Naive B cell (primary cell): ENCODE measurements at regions not wholly inside any gene's neighbourhood (a gene's known extent, or its start where the extent isn't known, plus 50 kb on each side); places are given as distances from the start of the nearest gene placed in this dataset.

Source experiments
- ATAC-seq, 2 donors: fragments of 150-1000 bp; cut with Tn5 transposase; 2 replicates each; pipeline ENCODE4 v1.10.0; 2021; ENCODE audit warnings: low read depth in 2 of 2, mild to moderate bottlenecking in 2 of 2, moderate library complexity in 2 of 2
- DNase-seq: peaks from one replicate; pipeline ENCODE4 v3.0.0; 2022
- H3K27ac Mint-ChIP-seq, 6 donors: one replicate each; pipeline ENCODE4 v1.8.0; 2020 to 2022; ENCODE audit warnings: mild to moderate bottlenecking in 6 of 6, mixed read lengths in 6 of 6, moderate library complexity in 5 of 6, inconsistent platforms in 2 of 6
- H3K27me3 Mint-ChIP-seq, 3 donors: one replicate each; pipeline ENCODE4 v1.8.0; 2021 to 2022; ENCODE audit warnings: mixed read lengths in 3 of 3, mild to moderate bottlenecking in 1 of 3
- H3K36me3 Mint-ChIP-seq, 2 donors: one replicate each; pipeline ENCODE4 v1.8.0; 2020 to 2022; ENCODE audit warnings: mixed read lengths in 2 of 2, inconsistent platforms in 1 of 2, mild to moderate bottlenecking in 1 of 2
- H3K4me1 Mint-ChIP-seq, 3 donors: one replicate each; pipeline ENCODE4 v1.8.0; 2020 to 2022; ENCODE audit warnings: mixed read lengths in 3 of 3, inconsistent platforms in 1 of 3, mild to moderate bottlenecking in 1 of 3, moderate library complexity in 1 of 3
- H3K4me3 Mint-ChIP-seq, 8 donors: one replicate each; pipeline ENCODE4 v1.8.0; 2020 to 2022; ENCODE audit warnings: mild to moderate bottlenecking in 8 of 8, mixed read lengths in 8 of 8, moderate library complexity in 8 of 8, inconsistent platforms in 2 of 8
- H3K9me3 Mint-ChIP-seq, 7 donors: one replicate each; pipeline ENCODE4 v1.8.0; 2020 to 2022; ENCODE audit warnings: mixed read lengths in 7 of 7, mild to moderate bottlenecking in 5 of 7, inconsistent platforms in 2 of 7, moderate library complexity in 1 of 7

- H3K9me3 Mint-ChIP-seq = peaks cover 0 to 10% (median 0%) of the 10 kb centered on the region in 7 donors
- no peaks in the 10 kb centered on the region for H3K36me3 Mint-ChIP-seq
- DNase-seq (no peak), ATAC-seq (no peak)
- no peak overlapping the region for H3K4me3 Mint-ChIP-seq
- no peaks in the 10 kb centered on the region for H3K4me1 Mint-ChIP-seq
- no peak overlapping the region for H3K27ac Mint-ChIP-seq
- H3K27me3 Mint-ChIP-seq = peaks cover 0 to 10% (median 6%) of the 10 kb centered on the region in 3 donors
These were observed 375.0 kb downstream of the WDR72 start for GRCh38 chr15:53384417-53384816.

GRCh38 chr15:53378096-53378800 is 381.2 kb downstream of the WDR72 start:
- Mint-ChIP-seq H3K9me3 (peaks cover 0 to 6% (median 0%) of the 10 kb centered on the region in 7 donors), H3K4me3 (no peak overlapping the region), H3K27me3 (peaks cover 0 to 1% (median 0%) of the 10 kb centered on the region in 3 donors), H3K36me3 (no peaks in the 10 kb centered on the region), H3K27ac (no peak overlapping the region), H3K4me1 (no peaks in the 10 kb centered on the region)
- no peak for ATAC-seq
- DNase-seq = no peak

- no peak for DNase-seq
- peaks cover 0 to 12% of the 10 kb centered on the region in 2 donors for H3K36me3 Mint-ChIP-seq
- ATAC-seq = no peak
These were observed 391.7 kb downstream of the WDR72 start for GRCh38 chr15:53367740-53368139.

GRCh38 chr15:53360881-53361280 is 398.6 kb downstream of the WDR72 start:
- ATAC-seq (no peak), DNase-seq (no peak)
- no peak overlapping the region for H3K4me3 Mint-ChIP-seq
- no peak overlapping the region for H3K27ac Mint-ChIP-seq
- peaks cover 0 to 6% (median 0%) of the 10 kb centered on the region in 7 donors for H3K9me3 Mint-ChIP-seq
- peaks cover 0 to 8% (median 4%) of the 10 kb centered on the region in 3 donors for H3K27me3 Mint-ChIP-seq
- H3K36me3 Mint-ChIP-seq = no peaks in the 10 kb centered on the region
- H3K4me1 Mint-ChIP-seq = no peaks in the 10 kb centered on the region

More at GRCh38 chr15:53367740-53368139, 391.7 kb downstream of the WDR72 start:
- H3K27me3 Mint-ChIP-seq = no peaks in the 10 kb centered on the region
- H3K4me3 Mint-ChIP-seq = no peak overlapping the region
- H3K4me1 Mint-ChIP-seq = no peaks in the 10 kb centered on the region
- H3K9me3 Mint-ChIP-seq = peaks cover 5 to 14% (median 6%) of the 10 kb centered on the region in 7 donors
- H3K27ac Mint-ChIP-seq = no peak overlapping the region

GRCh38 chr15:53359038-53359437 is 400.4 kb downstream of the WDR72 start:
- Mint-ChIP-seq H3K9me3 (peaks cover 0 to 6% (median 0%) of the 10 kb centered on the region in 7 donors), H3K27ac (no peak overlapping the region), H3K4me1 (no peaks in the 10 kb centered on the region), H3K36me3 (no peaks in the 10 kb centered on the region), H3K27me3 (peaks cover 0 to 8% (median 4%) of the 10 kb centered on the region in 3 donors), H3K4me3 (no peak overlapping the region)
- ATAC-seq (no peak), DNase-seq (no peak)

- Mint-ChIP-seq H3K27me3 (peaks cover 0 to 8% (median 4%) of the 10 kb centered on the region in 3 donors), H3K4me1 (no peaks in the 10 kb centered on the region), H3K9me3 (peaks cover 0 to 8% (median 0%) of the 10 kb centered on the region in 7 donors), H3K27ac (no peak overlapping the region), H3K36me3 (no peaks in the 10 kb centered on the region), H3K4me3 (no peak overlapping the region)
- ATAC-seq = no peak
- DNase-seq = no peak
These were observed 404.6 kb downstream of the WDR72 start for GRCh38 chr15:53354874-53355273.

GRCh38 chr15:53351373-53351772 is 408.1 kb downstream of the WDR72 start:
- Mint-ChIP-seq H3K4me1 (no peaks in the 10 kb centered on the region), H3K36me3 (no peaks in the 10 kb centered on the region), H3K9me3 (peaks cover 0 to 2% (median 0%) of the 10 kb centered on the region in 7 donors), H3K27ac (no peak overlapping the region), H3K27me3 (peaks cover 0 to 8% (median 0%) of the 10 kb centered on the region in 3 donors), H3K4me3 (no peak overlapping the region)
- no peak for DNase-seq
- ATAC-seq = no peak

- DNase-seq (no peak), ATAC-seq (no peak)
- no peak overlapping the region for H3K27ac Mint-ChIP-seq
- no peaks in the 10 kb centered on the region for H3K4me1 Mint-ChIP-seq
- no peak overlapping the region for H3K4me3 Mint-ChIP-seq
- peaks cover 0 to 1% (median 0%) of the 10 kb centered on the region in 7 donors for H3K9me3 Mint-ChIP-seq
- H3K27me3 Mint-ChIP-seq = peaks cover 0 to 8% (median 5%) of the 10 kb centered on the region in 3 donors
- H3K36me3 Mint-ChIP-seq = no peaks in the 10 kb centered on the region
These were observed 412.9 kb downstream of the WDR72 start for GRCh38 chr15:53346583-53346982.

GRCh38 chr15:53331328-53332190 is 427.9 kb downstream of the WDR72 start:
- Mint-ChIP-seq H3K36me3 (no peaks in the 10 kb centered on the region), H3K9me3 (no peaks in the 10 kb centered on the region), H3K27ac (no peak overlapping the region), H3K4me3 (no peak overlapping the region), H3K27me3 (no peaks in the 10 kb centered on the region), H3K4me1 (no peaks in the 10 kb centered on the region)
- no peak for ATAC-seq
- no peak for DNase-seq

GRCh38 chr15:53328341-53328740 is 431.1 kb downstream of the WDR72 start:
- no peak for ATAC-seq
- no peak overlapping the region for H3K27ac Mint-ChIP-seq
- H3K4me1 Mint-ChIP-seq = no peaks in the 10 kb centered on the region
- H3K27me3 Mint-ChIP-seq = no peaks in the 10 kb centered on the region
- no peaks in the 10 kb centered on the region for H3K36me3 Mint-ChIP-seq
- H3K9me3 Mint-ChIP-seq = no peaks in the 10 kb centered on the region
- no peak overlapping the region for H3K4me3 Mint-ChIP-seq
- no peak for DNase-seq

GRCh38 chr15:53324061-53324460 is 435.4 kb downstream of the WDR72 start:
- H3K4me1 Mint-ChIP-seq = no peaks in the 10 kb centered on the region
- H3K36me3 Mint-ChIP-seq = no peaks in the 10 kb centered on the region
- H3K27ac Mint-ChIP-seq = no peak overlapping the region
- no peak overlapping the region for H3K4me3 Mint-ChIP-seq
- H3K27me3 Mint-ChIP-seq = no peaks in the 10 kb centered on the region
- DNase-seq = no peak
- H3K9me3 Mint-ChIP-seq = peaks cover 0 to 6% (median 0%) of the 10 kb centered on the region in 7 donors
- ATAC-seq = no peak

- H3K27me3 Mint-ChIP-seq = no peaks in the 10 kb centered on the region
- ATAC-seq = no peak
- H3K4me1 Mint-ChIP-seq = no peaks in the 10 kb centered on the region
- H3K27ac Mint-ChIP-seq = no peak overlapping the region
- peaks cover 0 to 6% (median 0%) of the 10 kb centered on the region in 7 donors for H3K9me3 Mint-ChIP-seq
- H3K36me3 Mint-ChIP-seq = no peaks in the 10 kb centered on the region
- H3K4me3 Mint-ChIP-seq = no peak overlapping the region
- DNase-seq = no peak
These were observed 436.3 kb downstream of the WDR72 start for GRCh38 chr15:53323191-53323590.

- Mint-ChIP-seq H3K9me3 (peaks cover 0 to 6% (median 0%) of the 10 kb centered on the region in 7 donors), H3K4me3 (no peak overlapping the region), H3K27me3 (no peaks in the 10 kb centered on the region), H3K36me3 (no peaks in the 10 kb centered on the region), H3K4me1 (no peaks in the 10 kb centered on the region), H3K27ac (no peak overlapping the region)
- DNase-seq = no peak
- no peak for ATAC-seq
These were observed 438.6 kb downstream of the WDR72 start for GRCh38 chr15:53320816-53321215.

- Mint-ChIP-seq H3K36me3 (no peaks in the 10 kb centered on the region), H3K27me3 (peaks cover 0 to 4% (median 0%) of the 10 kb centered on the region in 3 donors), H3K9me3 (peaks cover 0 to 7% (median 0%) of the 10 kb centered on the region in 7 donors), H3K27ac (no peak overlapping the region), H3K4me1 (no peaks in the 10 kb centered on the region), H3K4me3 (no peak overlapping the region)
- no peak for DNase-seq
- ATAC-seq = no peak
These were observed 446.8 kb downstream of the WDR72 start for GRCh38 chr15:53312707-53313106.
